H9 (cell line): ENCODE measurements at regions not wholly inside any gene's neighbourhood (a gene's known extent, or its start where the extent isn't known, plus 50 kb on each side); places are given as distances from the start of the nearest gene placed in this dataset.

Source experiments
- DNase-seq: peaks from one replicate; pipeline ENCODE4 v3.0.0-alpha.2; 2017
- H2AFZ ChIP-seq: one replicate; pipeline ENCODE4 v1.6.1; 2013; ENCODE audit warnings: mild to moderate bottlenecking, low read length, control low read depth, moderate library complexity
- H2AK5ac ChIP-seq: 2 replicates; pipeline ENCODE4 v1.6.1; 2013; ENCODE audit warnings: low read length, control low read depth, mixed read lengths; ENCODE audit not compliant: insufficient read length
- H2BK120ac ChIP-seq: one replicate; pipeline ENCODE4 v1.6.1; 2013; ENCODE audit warnings: low read depth, mild to moderate bottlenecking, low read length, control low read depth, inconsistent platforms; ENCODE audit not compliant: poor library complexity, severe bottlenecking
- H2BK12ac ChIP-seq: 2 replicates; pipeline ENCODE4 v1.6.1; 2013; ENCODE audit warnings: low read length, control low read depth, mixed read lengths, low read depth; ENCODE audit not compliant: insufficient read length
- H2BK15ac ChIP-seq: 2 replicates; pipeline ENCODE4 v1.6.1; 2013; ENCODE audit warnings: low read depth, low read length, control low read depth
- H2BK20ac ChIP-seq: one replicate; pipeline ENCODE4 v1.6.1; 2013; ENCODE audit warnings: low read depth, mild to moderate bottlenecking, low read length, control low read depth, inconsistent platforms; ENCODE audit not compliant: poor library complexity, severe bottlenecking
- H2BK5ac ChIP-seq: 2 replicates; pipeline ENCODE4 v1.6.1; 2013; ENCODE audit warnings: low read length, control low read depth, mixed read lengths; ENCODE audit not compliant: insufficient read length
- H3K14ac ChIP-seq: 2 replicates; pipeline ENCODE4 v1.6.1; 2013; ENCODE audit warnings: low read length, control low read depth; ENCODE audit not compliant: insufficient read depth
- H3K18ac ChIP-seq: 2 replicates; pipeline ENCODE4 v1.6.1; 2013; ENCODE audit warnings: low read depth, mild to moderate bottlenecking, mixed read lengths, low read length, control low read depth; ENCODE audit not compliant: insufficient read length
- H3K23ac ChIP-seq: 2 replicates; pipeline ENCODE4 v1.6.1; 2013; ENCODE audit warnings: low read length, control low read depth, mixed read lengths, low read depth; ENCODE audit not compliant: insufficient read length
- H3K23me2 ChIP-seq: 2 replicates; pipeline ENCODE4 v1.6.1; 2013; ENCODE audit warnings: low read depth, mild to moderate bottlenecking, mixed read lengths, low read length, control low read depth; ENCODE audit not compliant: insufficient read length, poor library complexity, severe bottlenecking
- H3K27ac ChIP-seq: 2 replicates; pipeline ENCODE4 v1.5.1; 2013; ENCODE audit warnings: low read length, control low read depth, mixed read lengths, low read depth; ENCODE audit not compliant: insufficient read length
- H3K27me3 ChIP-seq: 2 replicates; pipeline ENCODE4 v1.6.1; 2013; ENCODE audit warnings: low read length, control low read depth, inconsistent platforms; ENCODE audit not compliant: insufficient read depth
- H3K4ac ChIP-seq: 2 replicates; pipeline ENCODE4 v1.6.1; 2013; ENCODE audit warnings: low read depth, mild to moderate bottlenecking, control low read depth, inconsistent platforms, low read length, moderate library complexity
- H3K4me1 ChIP-seq: 2 replicates; pipeline ENCODE4 v1.6.1; 2013; ENCODE audit warnings: low read length, control low read depth, inconsistent platforms; ENCODE audit not compliant: insufficient read depth
- H3K4me2 ChIP-seq: 2 replicates; pipeline ENCODE4 v1.6.1; 2013; ENCODE audit warnings: low read length, control low read depth, mixed read lengths; ENCODE audit not compliant: insufficient read length, insufficient read depth
- H3K56ac ChIP-seq: 2 replicates; pipeline ENCODE4 v1.6.1; 2013; ENCODE audit warnings: low read depth, mild to moderate bottlenecking, mixed read lengths, low read length, control low read depth; ENCODE audit not compliant: insufficient read length
- H3K79me1 ChIP-seq: 2 replicates; pipeline ENCODE4 v1.6.1; 2013; ENCODE audit warnings: low read depth, mild to moderate bottlenecking, moderate library complexity, low read length, control low read depth, inconsistent platforms; ENCODE audit not compliant: insufficient read depth, poor library complexity, severe bottlenecking
- H3K79me2 ChIP-seq: 2 replicates; pipeline ENCODE4 v1.6.1; 2013; ENCODE audit warnings: low read length, control low read depth, inconsistent platforms; ENCODE audit not compliant: insufficient read depth
- H3K9ac ChIP-seq: 2 replicates; pipeline ENCODE4 v1.6.1; 2013; ENCODE audit warnings: low read length, control low read depth, mixed read lengths; ENCODE audit not compliant: insufficient read length; ENCODE audit errors: extremely low read depth
- H3K9me3 ChIP-seq: one replicate; pipeline ENCODE4 v1.6.1; 2013; ENCODE audit warnings: low read depth, low read length, inconsistent platforms; ENCODE audit not compliant: control insufficient read depth
- H3T11ph ChIP-seq: one replicate; pipeline ENCODE4 v1.6.1; 2013; ENCODE audit warnings: mild to moderate bottlenecking, low read length, control low read depth, inconsistent platforms
- H4K20me1 ChIP-seq: one replicate; pipeline ENCODE4 v1.6.1; 2013; ENCODE audit not compliant: control insufficient read depth, insufficient read length, insufficient read depth
- H4K5ac ChIP-seq: 2 replicates; pipeline ENCODE4 v1.6.1; 2013; ENCODE audit warnings: low read depth, mild to moderate bottlenecking, mixed read lengths, low read length, control low read depth; ENCODE audit not compliant: insufficient read length
- H4K8ac ChIP-seq: replicated peaks from 2 replicates; pipeline ENCODE4 v1.6.1; 2013; ENCODE audit warnings: low read length, control low read depth, mixed read lengths, low read depth; ENCODE audit not compliant: insufficient read length
- H4K91ac ChIP-seq: 2 replicates; pipeline ENCODE4 v1.6.1; 2013; ENCODE audit warnings: low read depth, mild to moderate bottlenecking, moderate library complexity, mixed read lengths, low read length, control low read depth; ENCODE audit not compliant: insufficient read length
- H3K27ac Mint-ChIP-seq, 3 experiments: 2 replicates in 2 of 3; 3 replicates in 1 of 3; pipeline ENCODE4 v1.8.0; 2020 to 2021; ENCODE audit warnings: mixed read lengths in 3 of 3, mild to moderate bottlenecking in 1 of 3, moderate library complexity in 1 of 3
- H3K27me3 Mint-ChIP-seq: 2 replicates; pipeline ENCODE4 v1.8.0; 2021; ENCODE audit warnings: low read depth, mild to moderate bottlenecking, moderate library complexity, mixed read lengths
- H3K36me3 Mint-ChIP-seq, 3 experiments: 2 replicates in 2 of 3; 3 replicates in 1 of 3; pipeline ENCODE4 v1.8.0; 2020 to 2021; ENCODE audit warnings: low read depth in 3 of 3, mixed read lengths in 3 of 3; ENCODE audit not compliant: insufficient read depth in 1 of 3
- H3K4me1 Mint-ChIP-seq, 2 experiments: 2 replicates each; pipeline ENCODE4 v1.8.0; 2020; ENCODE audit warnings: mixed read lengths in 2 of 2
- H3K4me3 Mint-ChIP-seq, 2 experiments: 2 replicates in 1 of 2; 3 replicates in 1 of 2; pipeline ENCODE4 v1.8.0; 2020 to 2021; ENCODE audit warnings: mild to moderate bottlenecking in 2 of 2, mixed read lengths in 2 of 2, moderate library complexity in 1 of 2
- H3K9me3 Mint-ChIP-seq, 2 experiments: 2 replicates in 1 of 2; 3 replicates in 1 of 2; pipeline ENCODE4 v1.8.0; 2020; ENCODE audit warnings: mild to moderate bottlenecking in 2 of 2, mixed read lengths in 2 of 2, moderate library complexity in 1 of 2
- CTCF ChIP-seq: fragments of 200-600 bp; sonication (generic); conservative IDR thresholded peaks from 3 replicates; pipeline ENCODE4 v1.8.0; 2021; ENCODE audit warnings: antibody characterized with exemption, mild to moderate bottlenecking
- WGBS: extraction: QIAGEN DNeasy Blood & Tissue Kit; methylation state at CpG from one replicate; pipeline ENCODE4 v1.1.7; 2013; ENCODE audit warnings: missing lambda C conversion rate, low lambda C conversion rate, mixed read lengths; ENCODE audit not compliant: insufficient read length; ENCODE audit errors: extremely low coverage; 5-methylcytosine and 5-hydroxymethylcytosine counted together

- Mint-ChIP-seq H3K4me1 (no peaks in the 10 kb centered on the region), H3K27me3 (no peaks in the 10 kb centered on the region), H3K27ac (no peak overlapping the region), H3K36me3 (peaks cover 0 to 1% (median 0%) of the 10 kb centered on the region in 3 experiments; a peak in 1 of 7 replicates), H3K4me3 (no peak overlapping the region), H3K9me3 (0 out of 5 replicates have a peak, but pooled peaks cover 0 to 1% of the 10 kb centered on the region in 2 experiments)
- no peak overlapping the region for H3K4ac ChIP-seq
- H3K9ac ChIP-seq: no peak overlapping the region
- no peak overlapping the region for H2AFZ ChIP-seq
- H3K27ac ChIP-seq: no peak overlapping the region
- WGBS: no CpG with 5 or more reads among the region's 2 CpGs
- H3K14ac ChIP-seq: no peak overlapping the region
- H3K23me2 ChIP-seq: no peaks in the 10 kb centered on the region
- H4K91ac ChIP-seq: no peak overlapping the region
- H3T11ph ChIP-seq: no peak overlapping the region
- H4K20me1 ChIP-seq: no peaks in the 10 kb centered on the region
- no peak overlapping the region for H3K18ac ChIP-seq
- H2BK15ac ChIP-seq: no peak overlapping the region
- no peak overlapping the region for H2BK20ac ChIP-seq
- no peak overlapping the region for H4K5ac ChIP-seq
- H2BK12ac ChIP-seq: no peak overlapping the region
- TF ChIP-seq CTCF: no peak
- H3K27me3 ChIP-seq: no peaks in the 10 kb centered on the region
- H2BK120ac ChIP-seq: no peak overlapping the region
- no peaks in the 10 kb centered on the region for H3K9me3 ChIP-seq
- no peaks in the 10 kb centered on the region for H3K4me1 ChIP-seq
- no peak overlapping the region for H3K56ac ChIP-seq
- H3K79me2 ChIP-seq: no peaks in the 10 kb centered on the region
- H2AK5ac ChIP-seq: no peak overlapping the region
- H3K23ac ChIP-seq: no peak overlapping the region
- DNase-seq: no peak
- H2BK5ac ChIP-seq: no peak overlapping the region
- H3K4me2 ChIP-seq: no peak overlapping the region
- no peaks in the 10 kb centered on the region for H3K79me1 ChIP-seq
- no peak overlapping the region for H4K8ac ChIP-seq
These were observed 163.2 kb upstream of the MRPS30 start for GRCh38 chr5:44645502-44645901.
